ENCODE measurements at regions not wholly inside any gene's neighbourhood (a gene's known extent, or its start where the extent isn't known, plus 50 kb on each side); places are given as distances from the start of the nearest gene placed in this dataset.

DNA sequence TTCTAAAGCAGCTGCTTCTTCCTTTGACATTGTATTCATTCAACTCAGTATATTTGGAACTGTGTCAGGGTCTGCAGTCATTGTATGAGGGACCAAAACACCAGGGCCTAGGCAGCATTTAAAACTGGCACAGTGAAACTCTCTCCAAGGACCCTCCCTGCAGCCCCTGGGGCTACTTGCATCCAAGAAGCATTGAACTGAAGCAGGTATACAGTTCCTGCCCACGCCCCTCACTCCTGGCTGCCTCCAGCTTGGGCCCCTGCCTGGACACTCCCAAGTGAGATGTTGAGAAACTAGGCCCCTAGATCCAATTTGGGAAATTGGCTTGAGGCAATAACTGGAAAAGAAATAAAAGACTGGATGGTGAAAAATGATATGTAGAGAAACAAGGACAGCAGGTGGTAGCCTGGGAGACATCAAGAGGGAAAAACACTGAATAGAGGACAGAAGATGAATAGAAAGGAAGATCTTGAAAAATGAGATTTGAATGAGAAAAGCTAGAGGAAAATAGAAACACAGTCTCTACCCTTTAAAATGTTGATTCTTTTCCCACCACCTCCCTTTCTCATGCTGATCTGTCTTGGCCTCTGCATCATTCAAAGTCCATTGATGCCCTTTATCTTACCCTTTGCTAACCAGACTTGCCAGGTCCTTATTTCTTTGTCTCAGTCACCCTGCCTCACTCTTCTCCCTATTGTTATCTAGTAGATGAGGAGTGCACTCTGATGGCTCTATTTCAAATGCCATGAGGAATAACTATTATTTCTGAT, 368.8 kb upstream of the CDH8 start:
- TF ChIP-seq POLR2A (IDR thresholded peaks at IDR 0.05; ENCODE audit: low read depth, low read length) (no peak), TBL1XR1 (IDR thresholded peaks at IDR 0.05; ENCODE audit: low read depth, low read length) (no peak), BHLHE40 (IDR thresholded peaks at IDR 0.05; ENCODE audit: borderline replicate concordance in 1 of 2, low read depth in 2 of 2, low read length in 1 of 2) (no peak), KAT2A (conservative IDR thresholded peaks at IDR 0.05; ENCODE audit: control insufficient read depth, low read depth, low read length) (no peak), ZZZ3 (IDR thresholded peaks at IDR 0.05; ENCODE audit: control insufficient read depth, insufficient read length, low read depth) (no peak), CHD2 (IDR thresholded peaks at IDR 0.05; ENCODE audit: borderline replicate concordance, low read depth, low read length) (no peak)
- TF ChIP-seq, protein P1, sequence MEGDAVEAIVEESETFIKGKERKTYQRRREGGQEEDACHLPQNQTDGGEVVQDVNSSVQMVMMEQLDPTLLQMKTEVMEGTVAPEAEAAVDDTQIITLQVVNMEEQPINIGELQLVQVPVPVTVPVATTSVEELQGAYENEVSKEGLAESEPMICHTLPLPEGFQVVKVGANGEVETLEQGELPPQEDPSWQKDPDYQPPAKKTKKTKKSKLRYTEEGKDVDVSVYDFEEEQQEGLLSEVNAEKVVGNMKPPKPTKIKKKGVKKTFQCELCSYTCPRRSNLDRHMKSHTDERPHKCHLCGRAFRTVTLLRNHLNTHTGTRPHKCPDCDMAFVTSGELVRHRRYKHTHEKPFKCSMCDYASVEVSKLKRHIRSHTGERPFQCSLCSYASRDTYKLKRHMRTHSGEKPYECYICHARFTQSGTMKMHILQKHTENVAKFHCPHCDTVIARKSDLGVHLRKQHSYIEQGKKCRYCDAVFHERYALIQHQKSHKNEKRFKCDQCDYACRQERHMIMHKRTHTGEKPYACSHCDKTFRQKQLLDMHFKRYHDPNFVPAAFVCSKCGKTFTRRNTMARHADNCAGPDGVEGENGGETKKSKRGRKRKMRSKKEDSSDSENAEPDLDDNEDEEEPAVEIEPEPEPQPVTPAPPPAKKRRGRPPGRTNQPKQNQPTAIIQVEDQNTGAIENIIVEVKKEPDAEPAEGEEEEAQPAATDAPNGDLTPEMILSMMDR (IDR thresholded peaks at IDR 0.05 in 2 of 3, conservative IDR thresholded peaks at IDR 0.05 in 1 of 3; ENCODE audit: control insufficient read depth in 2 of 3, extremely low read depth in 1 of 3, insufficient read depth in 1 of 3, low read depth in 3 of 3, low read length in 3 of 3): no peak
